Islet of Langerhans (tissue), 1 donor: ENCODE measurements at regions not wholly inside any gene's neighbourhood (a gene's known extent, or its start where the extent isn't known, plus 50 kb on each side); places are given as distances from the start of the nearest gene placed in this dataset.

Experiments
- FAIRE-seq: peaks from one replicate; lab custom pipeline; 2011; peaks lifted over from hg19 to GRCh38; lab: Jason Lieb, UNC

- FAIRE-seq = no peak
Observed at GRCh38 chr18:56171848-56172247, 466.5 kb downstream of the TXNL1 start.

GRCh38 chr18:56168049-56168781, 470.2 kb downstream of the TXNL1 start:
- no peak for FAIRE-seq

- no peak for FAIRE-seq
Observed at GRCh38 chr18:56167366-56167765, 471.0 kb downstream of the TXNL1 start.

DNA sequence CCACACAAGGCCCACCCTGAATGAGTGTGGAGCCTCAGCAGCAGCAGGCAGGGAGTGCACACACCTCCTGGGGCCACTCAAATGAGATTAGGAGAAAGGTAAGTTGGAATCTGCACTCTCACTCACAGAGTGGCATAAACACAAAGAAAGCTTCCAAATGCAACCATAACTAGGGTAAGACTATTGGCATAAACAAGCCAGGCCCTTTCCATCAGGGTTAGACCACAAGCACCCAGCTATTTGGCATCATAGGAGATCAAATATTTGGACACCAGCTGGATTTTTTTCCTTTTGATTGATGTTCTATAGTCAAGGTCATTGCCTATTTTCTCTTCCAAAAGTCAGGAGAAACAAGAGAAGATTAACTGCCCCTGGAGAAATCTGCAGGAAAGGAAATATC, 471.5 kb downstream of the TXNL1 start:
- FAIRE-seq = no peak

DNA sequence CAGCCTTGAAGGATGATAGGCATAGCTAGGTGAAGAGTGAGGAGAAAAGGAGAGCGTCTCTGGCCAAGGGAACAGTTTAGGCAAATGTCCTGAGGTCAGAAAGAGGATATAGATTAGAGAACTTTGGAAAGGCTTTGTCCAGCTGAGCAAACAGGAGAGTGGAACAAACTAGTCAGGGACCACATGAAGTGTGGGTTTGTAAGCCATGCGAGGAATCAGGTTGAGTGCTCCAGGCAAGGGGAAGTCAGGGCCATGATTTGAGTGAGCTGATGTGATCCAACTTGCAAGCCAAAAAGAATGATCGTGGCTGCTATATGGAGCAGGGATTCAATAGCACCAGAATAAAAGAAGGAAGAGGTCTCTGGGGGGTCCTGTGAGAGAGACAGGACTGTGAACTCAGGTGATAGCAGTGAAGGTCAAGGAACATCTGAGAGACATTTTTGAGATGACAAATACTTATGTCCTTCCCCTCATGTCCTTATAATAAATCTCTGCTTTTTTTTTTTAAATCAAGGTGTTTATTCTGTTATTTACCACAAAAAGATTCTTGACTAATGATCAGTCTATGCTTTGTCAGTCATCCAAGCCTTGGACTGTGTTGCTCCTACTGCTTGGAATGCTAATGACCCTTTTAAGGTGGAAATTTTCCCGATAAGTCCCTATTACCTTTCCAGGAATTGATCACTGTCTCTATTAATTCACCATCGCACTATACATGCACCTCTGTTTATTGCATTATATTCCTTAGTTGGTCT, 472.6 kb downstream of the TXNL1 start:
- no peak for FAIRE-seq

- no peak for FAIRE-seq
Observed at GRCh38 chr18:56162311-56163265, 475.8 kb downstream of the TXNL1 start.

DNA sequence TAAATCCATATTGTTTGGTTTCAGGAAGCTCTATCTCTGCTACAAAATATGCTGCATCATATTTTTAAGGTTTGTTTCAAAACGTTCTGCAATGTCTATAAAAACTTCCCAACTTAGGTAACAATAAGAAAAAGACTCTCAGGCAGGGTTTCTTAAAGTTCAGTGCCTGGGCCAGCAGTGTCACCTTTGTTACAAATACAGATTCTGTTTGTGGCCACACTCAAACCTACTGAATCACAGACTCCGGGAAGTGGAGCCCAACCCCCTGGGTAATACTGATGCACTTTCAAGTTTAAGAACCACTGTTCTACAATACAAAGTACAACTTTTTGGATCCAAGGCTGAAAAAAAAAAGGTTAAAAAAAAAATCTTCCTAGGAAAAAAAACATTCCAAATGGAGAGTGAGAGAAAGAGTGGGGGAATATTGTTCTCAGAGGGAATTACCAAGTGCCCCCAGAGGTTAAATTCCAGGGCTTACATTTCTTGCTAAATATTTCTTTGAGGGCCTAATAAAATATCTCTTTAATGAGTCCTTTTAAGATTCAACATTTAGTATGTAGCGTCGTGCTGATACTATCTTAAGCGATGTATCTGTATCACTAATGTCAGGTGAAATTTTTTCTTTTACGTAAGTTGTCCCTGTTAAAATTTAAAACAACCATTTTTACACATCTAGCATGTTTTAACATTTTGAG, 476.7 kb downstream of the TXNL1 start:
- no peak for FAIRE-seq

DNA sequence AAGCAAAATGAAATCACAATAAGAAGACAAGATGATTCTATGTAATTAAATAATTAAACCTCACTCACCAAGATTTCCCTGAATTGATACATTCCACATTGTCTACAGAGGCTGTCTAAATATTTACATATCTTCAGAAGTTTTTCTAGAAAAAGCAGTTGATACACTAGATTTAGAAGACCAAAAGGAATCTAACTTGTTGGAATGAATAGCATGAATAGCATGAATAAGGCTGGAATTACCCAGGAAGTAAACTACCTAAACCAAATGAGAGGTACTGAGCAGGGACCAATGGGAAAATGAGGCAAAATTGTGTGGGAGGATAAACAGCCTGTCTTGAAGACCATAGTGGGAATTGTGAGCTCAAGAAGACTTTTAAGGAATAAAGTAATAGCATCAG, 479.7 kb downstream of the TXNL1 start:
- no peak for FAIRE-seq

GRCh38 chr18:56157541-56157940, 480.9 kb downstream of the TXNL1 start:
- FAIRE-seq = no peak

- FAIRE-seq = no peak
Observed at GRCh38 chr18:56152551-56153310, 485.7 kb downstream of the TXNL1 start.

DNA sequence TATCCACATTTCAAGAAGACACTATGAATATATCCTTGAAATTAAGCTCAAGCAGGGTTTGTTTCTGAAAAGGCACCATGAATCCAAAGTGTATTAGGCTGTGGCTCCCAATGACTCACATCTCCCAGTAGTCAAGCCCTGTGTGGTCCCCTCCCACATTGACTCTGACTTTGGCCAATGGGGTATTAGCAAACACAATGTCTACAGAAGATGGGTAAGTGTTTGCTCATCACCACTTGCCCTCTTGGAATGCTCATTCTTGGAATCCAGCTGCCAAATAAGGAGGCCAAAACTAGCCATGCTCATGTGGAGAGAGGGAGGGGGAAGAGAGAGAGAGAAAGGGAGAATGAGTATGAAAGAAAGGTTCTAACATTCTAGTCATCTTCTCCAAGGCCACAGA, 490.0 kb downstream of the TXNL1 start:
- FAIRE-seq = no peak

DNA sequence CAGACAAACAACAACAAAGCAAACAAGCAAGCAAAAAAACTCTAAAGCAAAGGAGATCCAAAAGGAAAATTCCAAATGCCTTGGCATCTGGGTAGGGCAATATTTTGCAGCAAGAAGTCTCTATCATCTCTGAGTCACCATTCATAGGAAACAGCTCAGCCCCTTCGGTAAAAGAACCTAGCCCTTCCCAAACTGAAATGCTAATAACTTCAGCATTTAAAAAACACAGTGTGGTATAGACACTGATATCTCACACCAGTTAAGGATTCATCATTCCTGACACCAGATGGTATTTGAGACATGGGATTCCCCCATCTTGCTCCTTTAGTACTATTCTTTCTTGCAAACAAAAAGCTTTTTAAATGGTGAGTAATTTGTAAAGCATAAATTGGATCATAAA, 491.8 kb downstream of the TXNL1 start:
- FAIRE-seq = no peak

DNA sequence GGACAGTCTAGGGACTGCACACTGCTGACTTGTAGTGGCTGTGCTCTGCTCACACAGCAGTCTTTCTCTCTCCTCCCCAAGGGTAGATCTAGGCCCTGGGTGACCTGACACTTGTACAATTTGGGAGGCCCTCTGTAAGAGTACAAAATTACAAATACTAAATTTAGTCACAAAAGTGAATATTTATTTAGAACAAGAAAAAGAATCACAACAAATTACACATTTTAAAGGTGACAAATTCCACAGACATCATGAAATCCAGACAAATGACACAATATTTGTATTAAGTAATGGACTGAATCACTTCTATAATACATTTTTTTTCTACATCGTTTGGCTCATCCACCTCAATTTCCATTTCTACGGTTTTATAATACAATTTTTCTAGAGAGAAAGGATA, 496.4 kb downstream of the TXNL1 start:
- FAIRE-seq = no peak

DNA sequence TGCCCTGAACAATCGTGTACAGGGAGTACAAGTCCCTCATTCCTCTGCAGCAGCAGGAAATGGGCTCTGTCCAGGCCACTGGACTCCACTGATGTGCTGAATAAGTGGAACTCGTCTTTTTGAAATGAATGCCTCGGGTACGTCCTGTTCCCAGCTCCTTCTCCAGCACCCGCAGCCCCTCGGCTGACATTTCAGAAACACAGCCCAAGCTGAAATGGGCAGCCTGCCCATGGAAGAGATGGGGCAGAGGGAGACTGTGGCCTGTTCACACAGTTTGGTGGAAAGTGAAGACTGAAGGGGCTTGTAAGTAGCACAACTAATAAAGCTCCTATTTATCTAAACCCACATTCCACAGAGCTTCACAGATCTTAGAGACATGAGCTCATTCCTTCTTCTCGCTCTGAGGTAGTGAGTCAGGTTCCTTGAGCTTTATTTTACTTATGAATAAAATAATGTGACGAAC, 498.6 kb downstream of the TXNL1 start:
- FAIRE-seq = no peak

- FAIRE-seq = no peak
Observed at GRCh38 chr18:56139372-56139771, 499.0 kb downstream of the TXNL1 start.

DNA sequence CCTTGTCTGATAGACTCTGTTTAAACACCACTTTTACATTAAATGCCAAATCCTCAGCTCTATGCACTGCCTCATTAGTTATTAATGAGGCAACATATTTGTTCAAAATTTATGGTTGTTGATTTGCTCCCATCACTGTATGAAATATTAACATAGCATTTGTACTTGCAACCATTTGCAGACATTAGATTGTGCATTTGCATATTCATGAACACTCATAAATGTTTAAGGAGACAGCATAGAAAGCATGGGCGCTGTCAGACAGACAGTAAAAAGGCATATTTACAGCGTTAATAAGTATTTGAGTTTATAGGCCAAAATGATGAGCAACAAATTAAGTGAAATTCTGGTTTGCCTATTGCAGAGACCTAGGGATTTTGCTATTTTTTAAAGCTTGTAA, 502.3 kb downstream of the TXNL1 start:
- no peak for FAIRE-seq

- FAIRE-seq = no peak
Observed at GRCh38 chr18:56130481-56130880, 507.9 kb downstream of the TXNL1 start.

DNA sequence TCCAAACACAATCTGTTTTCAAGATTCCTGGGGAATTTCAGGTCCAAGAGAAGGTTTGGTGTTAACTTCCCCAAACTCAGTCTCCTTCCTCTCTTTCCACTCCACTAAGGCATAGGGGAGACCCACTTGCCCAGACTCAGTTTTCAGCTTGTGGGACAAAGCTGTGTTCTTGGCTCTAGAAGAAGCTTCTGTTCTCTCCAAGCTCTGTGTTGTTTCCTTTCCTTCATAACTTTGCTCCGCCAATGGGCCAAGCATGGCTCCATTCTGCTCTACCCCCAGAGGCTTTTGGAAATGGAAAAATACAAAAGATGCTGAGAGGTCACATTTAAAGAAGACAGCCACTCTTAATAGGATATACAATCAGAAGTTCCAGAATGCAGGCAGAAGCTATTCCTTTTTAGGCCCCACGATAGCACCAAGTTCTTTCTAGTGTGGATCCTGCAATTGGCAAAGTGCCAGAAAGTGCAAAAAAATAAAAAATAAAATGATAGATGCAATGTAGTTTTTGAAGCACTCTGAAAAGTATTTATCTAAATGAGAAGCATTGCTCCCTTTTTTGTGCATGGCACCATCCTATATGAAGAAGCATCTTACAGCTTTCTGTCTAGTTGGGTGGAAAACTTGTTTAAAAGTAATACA, 510.1 kb downstream of the TXNL1 start:
- FAIRE-seq = no peak

- FAIRE-seq = no peak
Observed at GRCh38 chr18:56127322-56128099, 510.9 kb downstream of the TXNL1 start.

GRCh38 chr18:56124186-56124585, 514.2 kb downstream of the TXNL1 start:
- no peak for FAIRE-seq
